Suprapubic skin (tissue), 4 donors: ENCODE measurements at regions not wholly inside any gene's neighbourhood (a gene's known extent, or its start where the extent isn't known, plus 50 kb on each side); places are given as distances from the start of the nearest gene placed in this dataset.

Experiments
- CTCF ChIP-seq, 2 donors: fragments of 200-600 bp in 1 of 2; fragments of 450-650 bp in 1 of 2; sonication (generic) in 1 of 2; IDR thresholded peaks; one replicate each; pipeline ENCODE4 v1.5.1; 2016 to 2019; ENCODE audit warnings: antibody characterized with exemption in 2 of 2, mild to moderate bottlenecking in 1 of 2, moderate library complexity in 1 of 2
- EP300 ChIP-seq: sonication (generic); formaldehyde crosslinking; IDR thresholded peaks from one replicate; pipeline ENCODE4 v1.6.1; 2017; ENCODE audit warnings: antibody characterized with exemption
- POLR2AphosphoS5 ChIP-seq, 3 donors: sonication (generic); formaldehyde crosslinking; IDR thresholded peaks; one replicate each; pipeline ENCODE4 v1.6.1; 2017; ENCODE audit warnings: antibody characterized with exemption in 3 of 3

GRCh38 chr2:129866391-129866790, 113.1 kb upstream of the RAB6C start:
- no peak for TF ChIP-seq EP300
- no peak for TF ChIP-seq CTCF (IDR thresholded peaks at IDR 0.05)
- TF ChIP-seq POLR2AphosphoS5 (IDR thresholded peaks at IDR 0.05): no peak
